ENCODE measurements at regions not wholly inside any gene's neighbourhood (a gene's known extent, or its start where the extent isn't known, plus 50 kb on each side); places are given as distances from the start of the nearest gene placed in this dataset.
A peak's percentile ranks its signal among the peaks of the same experiment; 100 is the strongest.

- no peak for DNase-seq
Measured at GRCh38 chr12:115698257-115698656, 579.2 kb downstream of the MED13L start.

- peak; percentile 99 for DNase-seq
Measured at GRCh38 chr12:115697340-115697739, 580.2 kb downstream of the MED13L start.

DNA sequence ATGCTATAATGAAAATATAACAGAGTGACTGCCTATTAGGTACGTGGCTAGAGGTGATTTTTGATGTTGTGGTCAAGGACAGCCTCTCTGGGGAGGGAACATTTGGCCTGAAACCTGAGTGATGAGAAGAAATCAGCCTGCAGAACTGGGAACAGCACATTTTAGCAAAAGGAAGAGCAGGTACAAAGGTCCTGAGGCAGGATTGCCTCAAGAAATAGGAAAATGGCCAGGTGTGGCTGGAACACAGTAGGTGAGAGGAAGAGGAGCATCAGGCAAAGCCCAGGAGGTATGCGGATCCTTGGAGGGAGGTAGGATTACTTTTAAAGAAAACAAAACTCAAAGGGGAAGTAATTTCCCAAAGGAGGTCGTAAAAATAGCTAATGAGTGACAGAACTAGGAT is 582.9 kb downstream of the MED13L start:
- DNase-seq = no peak

DNA sequence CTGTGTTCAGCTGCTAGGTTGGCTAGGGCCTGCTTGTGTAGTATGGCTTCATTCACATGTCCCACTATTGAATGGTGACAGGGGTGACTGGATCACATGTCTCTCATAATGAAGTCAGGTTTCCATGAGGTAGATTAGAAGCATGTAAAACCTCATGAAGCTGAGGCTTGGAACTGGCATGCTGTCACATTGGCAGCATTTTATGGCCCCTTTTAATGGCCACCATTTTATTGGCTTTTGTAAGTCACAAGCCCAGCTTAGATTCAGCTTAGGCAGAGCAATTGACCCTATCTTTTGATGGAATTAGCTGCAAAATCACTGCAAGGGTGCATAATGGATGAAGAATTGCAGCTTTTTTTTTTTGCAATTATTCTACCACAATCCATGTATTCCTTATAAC is 583.5 kb downstream of the MED13L start:
- DNase-seq = no peak

GRCh38 chr12:115691123-115691522 is 586.4 kb downstream of the MED13L start:
- DNase-seq = no peak

- no peak for DNase-seq
Measured at GRCh38 chr12:115687094-115687493, 590.4 kb downstream of the MED13L start.

DNA sequence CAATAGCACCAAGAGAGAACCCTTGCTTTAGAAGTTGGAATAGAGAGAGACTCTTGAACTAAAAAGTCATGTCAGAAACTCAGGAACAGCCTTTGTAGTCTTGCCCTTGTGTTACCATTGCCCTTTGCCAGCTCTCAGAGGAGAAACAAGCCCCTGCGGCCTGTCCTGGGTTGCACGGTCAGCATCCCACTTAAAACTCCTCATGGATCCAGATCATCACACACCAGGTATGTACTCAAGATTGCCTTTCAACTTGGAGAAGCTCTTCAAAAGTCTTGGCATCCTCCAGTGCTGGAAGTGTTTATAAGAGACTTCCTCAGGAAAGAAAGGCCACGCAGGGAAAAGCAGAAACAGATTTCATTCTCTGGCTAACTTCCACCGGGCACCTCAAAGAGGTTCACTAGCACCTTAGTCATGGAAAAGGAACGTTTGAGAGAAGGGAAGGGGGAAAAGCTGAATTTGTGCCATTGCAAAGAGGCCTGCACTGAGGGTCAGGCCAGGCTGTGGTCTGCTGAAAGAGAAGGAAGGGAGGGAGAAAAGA is 594.2 kb downstream of the MED13L start:
- peak; percentile 94 for DNase-seq

GRCh38 chr12:115680967-115681366 is 596.5 kb downstream of the MED13L start:
- DNase-seq = no peak

- DNase-seq = no peak
Measured at GRCh38 chr12:115672506-115673080, 604.9 kb downstream of the MED13L start.

- no peak for DNase-seq
Measured at GRCh38 chr12:115672086-115672485, 605.4 kb downstream of the MED13L start.

GRCh38 chr12:115670869-115671268 is 606.6 kb downstream of the MED13L start:
- DNase-seq = no peak

GRCh38 chr12:115667116-115667515 is 610.4 kb downstream of the MED13L start:
- no peak for DNase-seq

DNA sequence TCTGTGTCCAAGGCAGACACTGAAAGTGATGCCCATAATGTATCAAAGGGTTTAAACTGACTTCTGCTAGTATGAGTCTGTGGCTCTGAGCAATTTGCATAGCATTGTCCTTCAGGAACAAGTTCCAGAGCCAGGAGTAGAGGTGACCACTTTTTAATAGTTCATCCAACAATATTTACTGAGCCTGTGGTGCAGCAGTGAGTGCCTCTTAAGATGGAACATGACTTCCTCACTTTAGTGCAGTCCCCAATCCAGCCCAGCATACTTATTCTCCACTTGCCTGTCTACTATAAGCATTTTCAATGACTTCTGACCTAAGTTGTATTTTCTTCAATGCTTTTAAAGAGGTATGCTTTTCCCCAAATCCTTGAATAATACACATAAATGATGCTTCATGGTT is 611.3 kb downstream of the MED13L start:
- DNase-seq = peak; percentile 79

DNA sequence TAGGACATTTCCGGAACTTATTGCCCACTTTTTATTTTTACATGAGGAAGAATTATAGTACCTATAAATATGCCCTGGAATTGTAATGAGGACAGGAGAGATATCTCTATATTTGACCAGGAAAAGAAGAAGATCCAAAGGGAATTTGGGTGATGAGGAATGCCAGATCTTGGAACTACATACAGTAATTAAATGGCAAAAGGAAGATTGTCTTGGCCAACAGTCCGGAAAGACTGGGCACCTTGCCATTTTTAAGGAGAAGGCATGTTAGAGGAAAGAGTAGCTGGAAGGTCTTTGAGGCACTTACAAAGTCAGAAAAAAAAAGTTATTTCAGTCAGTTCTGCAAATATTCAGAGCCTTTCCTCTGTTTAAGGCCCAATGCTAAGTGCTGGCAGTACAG is 616.4 kb downstream of the MED13L start:
- peak; percentile 40 for DNase-seq

DNA sequence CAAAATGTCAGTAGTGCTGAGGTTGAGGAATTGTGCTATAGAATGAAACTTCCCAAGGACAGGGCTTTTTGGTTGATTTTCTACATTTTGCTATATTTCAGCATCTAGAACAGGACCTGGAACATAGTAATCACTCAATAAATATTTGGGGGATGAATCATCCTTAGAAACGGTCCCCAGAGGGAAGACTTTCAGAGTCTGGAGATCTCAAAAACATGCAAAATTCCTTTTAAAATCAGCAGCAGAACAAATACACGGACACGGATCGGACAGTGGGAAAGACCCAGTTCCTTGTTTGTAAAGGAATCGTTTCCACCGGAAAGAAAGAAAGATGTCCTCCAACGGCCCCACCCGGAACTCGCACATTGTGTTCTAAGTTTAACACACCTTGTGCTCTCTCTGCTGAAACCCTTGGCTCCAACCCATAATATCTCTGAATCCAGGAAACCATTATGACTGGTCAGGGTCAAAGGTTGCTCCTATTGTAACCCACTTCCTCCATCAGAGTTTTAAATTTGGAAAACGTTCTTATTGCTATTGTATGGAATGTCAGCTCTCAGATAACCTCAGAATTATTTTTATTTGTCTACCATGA is 617.2 kb downstream of the MED13L start:
- no peak for DNase-seq

- no peak for DNase-seq
Measured at GRCh38 chr12:115659422-115659821, 618.1 kb downstream of the MED13L start.

DNA sequence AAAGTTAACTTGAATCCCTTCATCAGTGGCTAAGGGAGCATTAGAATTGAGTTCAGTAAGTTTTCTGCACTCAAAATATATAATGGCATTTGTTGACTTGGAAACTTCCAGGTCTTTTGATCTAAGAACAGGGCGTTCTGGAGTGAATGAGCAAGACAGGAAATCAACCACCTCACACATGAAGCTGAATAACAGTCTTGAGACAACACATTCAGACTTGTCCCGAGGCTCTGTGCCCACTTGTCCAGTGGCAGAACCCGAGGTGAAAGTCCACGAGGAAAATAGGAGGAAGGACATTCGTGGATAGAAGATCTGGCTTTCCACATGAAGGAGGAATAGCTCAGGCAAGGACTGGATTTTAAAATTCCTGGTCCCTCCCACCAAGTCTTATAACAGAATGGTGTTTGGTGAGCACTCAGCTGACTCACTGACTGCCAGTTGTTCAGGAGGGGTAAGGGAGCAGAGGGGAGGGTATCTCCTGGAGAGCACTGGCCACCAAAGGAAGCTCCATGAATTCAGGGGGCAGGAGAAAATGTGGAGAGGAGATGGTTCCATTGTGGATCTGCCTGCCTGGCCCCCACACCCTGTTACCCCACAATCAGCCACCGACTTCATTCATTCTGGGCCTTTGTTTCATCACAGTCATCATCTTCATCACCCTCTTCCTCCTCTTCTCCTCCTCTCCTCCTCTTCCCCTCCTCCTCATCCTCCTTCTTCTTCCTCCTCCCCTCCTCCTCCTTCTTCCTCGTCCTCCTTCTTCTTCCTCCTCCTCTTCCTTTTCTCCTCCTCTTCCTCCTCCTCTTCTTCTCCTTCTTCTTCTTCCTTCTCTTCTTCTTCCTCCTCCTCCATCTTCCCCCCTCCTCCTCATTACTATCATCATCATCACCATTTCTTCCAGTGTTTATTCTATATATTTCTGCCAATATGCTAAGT is 620.1 kb downstream of the MED13L start:
- no peak for DNase-seq

DNA sequence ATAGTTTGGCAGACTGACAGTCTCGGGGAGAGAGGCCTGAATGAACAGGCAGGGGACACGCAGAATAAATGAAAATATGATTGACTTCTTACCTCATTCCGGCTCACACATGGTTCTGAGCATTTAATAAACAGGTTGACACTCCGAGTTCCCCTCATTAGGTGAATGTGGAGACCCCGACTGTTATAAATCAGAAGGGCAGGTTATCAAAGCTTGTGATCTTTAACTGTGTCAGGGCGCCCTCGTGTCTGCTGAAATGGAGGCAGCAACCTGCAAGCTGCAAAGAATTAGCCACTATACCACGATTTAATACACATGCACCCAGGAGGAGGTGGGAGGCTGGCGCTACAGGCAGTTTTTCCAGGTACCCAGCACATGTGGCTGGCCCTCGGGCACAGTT is 627.5 kb downstream of the MED13L start:
- no peak for DNase-seq

GRCh38 chr12:115648463-115648862 is 629.0 kb downstream of the MED13L start:
- no peak for DNase-seq

DNA sequence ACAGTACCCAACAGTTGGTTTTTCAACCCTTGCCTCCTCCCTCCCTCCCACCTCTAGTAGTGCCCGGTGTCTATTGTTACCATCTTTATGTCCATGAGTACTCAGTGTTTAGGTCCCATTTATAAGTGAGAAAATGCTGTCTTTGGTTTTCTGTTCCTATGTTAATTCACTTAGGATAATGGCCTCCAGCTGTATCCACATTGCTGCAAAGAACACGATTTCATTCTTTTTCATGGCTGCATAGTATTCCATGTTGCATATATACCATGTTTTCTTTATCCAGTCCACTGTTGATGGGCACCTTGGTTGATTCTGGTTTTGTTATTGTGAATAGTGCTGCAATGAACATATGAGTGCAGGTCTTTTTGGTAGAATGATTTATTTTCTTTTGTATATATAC is 631.3 kb downstream of the MED13L start:
- DNase-seq = no peak

DNA sequence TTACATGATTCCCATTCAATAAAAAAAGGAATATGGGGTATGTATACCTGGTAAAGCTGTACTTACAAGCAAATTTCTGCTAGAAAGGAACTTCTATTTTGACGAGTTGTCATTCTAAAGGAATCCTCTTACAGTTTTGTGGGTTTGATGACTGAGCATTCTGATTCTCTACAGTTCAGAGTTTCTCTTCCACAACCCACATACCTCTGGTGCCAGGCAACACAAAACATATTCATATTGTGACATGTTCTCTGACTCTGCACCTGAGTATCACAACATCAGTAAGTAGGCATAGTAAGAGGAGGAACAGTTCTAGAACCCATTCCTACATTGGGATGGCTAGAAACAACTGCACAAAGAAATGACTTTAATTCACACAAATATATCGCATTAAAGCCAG is 636.6 kb downstream of the MED13L start:
- no peak for DNase-seq

DNA sequence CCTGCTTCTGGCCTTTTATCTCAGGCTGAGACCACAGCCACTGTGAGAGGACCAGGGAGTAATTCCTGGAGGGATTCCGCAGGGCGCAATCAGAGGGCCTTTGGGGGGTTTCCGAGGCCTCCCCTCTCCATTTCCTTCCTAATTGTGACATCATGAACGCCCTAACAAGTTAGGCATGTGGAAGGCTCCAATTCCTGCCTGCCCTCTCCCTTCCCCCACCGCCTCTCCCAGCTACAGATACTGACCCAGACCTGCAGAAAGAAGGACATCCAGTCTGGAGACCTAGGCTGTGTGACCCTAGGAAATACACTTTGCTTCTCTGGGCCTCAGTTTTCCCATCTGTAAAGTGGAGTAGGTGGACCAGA is 637.9 kb downstream of the MED13L start:
- no peak for DNase-seq

GRCh38 chr12:115638733-115639647 is 638.5 kb downstream of the MED13L start:
- peak; percentile 74 for DNase-seq
